GM19395 (cell line): ENCODE measurements at regions not wholly inside any gene's neighbourhood (a gene's known extent, or its start where the extent isn't known, plus 50 kb on each side); places are given as distances from the start of the nearest gene placed in this dataset.
"Not testable (repeated sequence)": the region's sequence is repeated elsewhere in the genome, so short reads cannot be mapped to it uniquely, and the experiment has no call there.

Experiments used
- ATAC-seq: cut with Tn5 transposase; IDR thresholded peaks from one replicate; pipeline ENCODE4 v1.9.1; 2021; ENCODE audit warnings: mild to moderate bottlenecking, moderate library complexity; ENCODE audit not compliant: unreplicated experiment

GRCh38 chr3:74165211-74165610 lies 449.2 kb downstream of the CNTN3 start:
- no peak for ATAC-seq

- no peak for ATAC-seq
These were observed 465.0 kb downstream of the CNTN3 start for GRCh38 chr3:74149466-74149865.

- no peak for ATAC-seq
These were observed 469.2 kb downstream of the CNTN3 start for GRCh38 chr3:74145277-74145676.

- ATAC-seq, result no peak
These were observed 474.8 kb downstream of the CNTN3 start for GRCh38 chr3:74139648-74140047.

GRCh38 chr3:74137790-74138189 lies 476.7 kb downstream of the CNTN3 start:
- ATAC-seq, result no peak

- no peak for ATAC-seq
These were observed 478.7 kb downstream of the CNTN3 start for GRCh38 chr3:74135808-74136207.

GRCh38 chr3:74134831-74135230 lies 479.6 kb downstream of the CNTN3 start:
- ATAC-seq, result no peak

- not testable (repeated sequence) for ATAC-seq
These were observed 482.7 kb downstream of the CNTN3 start for GRCh38 chr3:74131546-74132328.

- ATAC-seq, result no peak
These were observed 484.8 kb downstream of the CNTN3 start for GRCh38 chr3:74129611-74130010.

- ATAC-seq, result no peak
These were observed 485.4 kb downstream of the CNTN3 start for GRCh38 chr3:74129056-74129455.

- no peak for ATAC-seq
These were observed 487.2 kb downstream of the CNTN3 start for GRCh38 chr3:74127256-74127655.

- no peak for ATAC-seq
These were observed 489.7 kb downstream of the CNTN3 start for GRCh38 chr3:74124782-74125181.

- ATAC-seq, result no peak
These were observed 492.2 kb downstream of the CNTN3 start for GRCh38 chr3:74122281-74122680.

GRCh38 chr3:74121761-74122160 lies 492.7 kb downstream of the CNTN3 start:
- ATAC-seq, result no peak

GRCh38 chr3:74119221-74119620 lies 494.5 kb upstream of the PDZRN3 start:
- no peak for ATAC-seq

GRCh38 chr3:74115906-74116305 lies 491.2 kb upstream of the PDZRN3 start:
- no peak for ATAC-seq

GRCh38 chr3:74107451-74107850 lies 482.7 kb upstream of the PDZRN3 start:
- no peak for ATAC-seq

GRCh38 chr3:74106925-74107324 lies 482.2 kb upstream of the PDZRN3 start:
- no peak for ATAC-seq

GRCh38 chr3:74091204-74091603 lies 466.5 kb upstream of the PDZRN3 start:
- no peak for ATAC-seq

GRCh38 chr3:74089814-74090213 lies 465.1 kb upstream of the PDZRN3 start:
- ATAC-seq, result no peak

- no peak for ATAC-seq
These were observed 455.3 kb upstream of the PDZRN3 start for GRCh38 chr3:74080056-74080461.

- ATAC-seq, result no peak
These were observed 450.5 kb upstream of the PDZRN3 start for GRCh38 chr3:74075241-74075640.

- no peak for ATAC-seq
These were observed 450.0 kb upstream of the PDZRN3 start for GRCh38 chr3:74074700-74075099.
